B cell (primary cell): ENCODE measurements at regions not wholly inside any gene's neighbourhood (a gene's known extent, or its start where the extent isn't known, plus 50 kb on each side); places are given as distances from the start of the nearest gene placed in this dataset.

Experiments used
- ATAC-seq: fragments of 200-7000 bp; cut with Tn5 transposase; one replicate; pipeline ENCODE4 v1.10.0; 2021; ENCODE audit warnings: low read depth, mild to moderate bottlenecking, moderate number of reproducible peaks, moderate library complexity
- CTCF ChIA-PET: fragments of 350-600 bp; sonication (Branson Sonifier 250); formaldehyde crosslinking; loops from one replicate; lab custom pipeline; 2021; ENCODE audit warnings: antibody characterized with exemption, inconsistent platforms; lab: Charles Lee
- POLR2A ChIA-PET: fragments of 350-600 bp; sonication (Branson Sonifier 250); formaldehyde crosslinking; loops from one replicate; lab custom pipeline; 2021; ENCODE audit warnings: antibody characterized with exemption; lab: Charles Lee
- DNase-seq: peaks from one replicate; pipeline ENCODE4 v3.0.0; 2013
- H2AFZ ChIP-seq: 2 replicates; pipeline ENCODE4 v1.6.1; 2012; ENCODE audit warnings: mild to moderate bottlenecking, low read depth, low read length; ENCODE audit not compliant: insufficient read depth, poor library complexity, severe bottlenecking
- H3K27ac ChIP-seq, 2 donors: 1 replicate in 1 of 2; 2 replicates in 1 of 2; pipeline ENCODE4 v1.5.1; 2012 to 2013; ENCODE audit warnings: low read length in 2 of 2, mild to moderate bottlenecking in 2 of 2, moderate library complexity in 1 of 2
- H3K27me3 ChIP-seq, 4 experiments: fragments of 200-600 bp in 1 of 4; sonication (generic) in 1 of 4; replicated peaks in 1 of 4; 1 replicate in 2 of 4; 2 replicates in 2 of 4; pipeline versions ENCODE4 v1.6.1 to v1.7.0; 2013 to 2016; ENCODE audit warnings: low read length in 3 of 4, mild to moderate bottlenecking in 2 of 4, mixed read lengths in 1 of 4, moderate library complexity in 1 of 4; ENCODE audit not compliant: insufficient read depth in 4 of 4, control insufficient read depth in 3 of 4; ENCODE audit errors: control extremely low read depth in 1 of 4
- H3K36me3 ChIP-seq, 2 experiments: replicated peaks in 1 of 2; 1 replicate in 1 of 2; 2 replicates in 1 of 2; pipeline versions ENCODE4 v1.6.1 to v1.7.1; 2013; ENCODE audit warnings: low read length in 1 of 2; ENCODE audit not compliant: insufficient read depth in 2 of 2, control insufficient read depth in 1 of 2; ENCODE audit errors: control extremely low read depth in 1 of 2, extremely low read depth in 1 of 2
- H3K4me1 ChIP-seq, 2 donors: fragments of 200-600 bp in 1 of 2; sonication (generic) in 1 of 2; 1 replicate in 1 of 2; 2 replicates in 1 of 2; pipeline versions ENCODE4 v1.5.1 to v1.6.1; 2013 to 2017; ENCODE audit warnings: low read length in 2 of 2; ENCODE audit not compliant: control insufficient read depth in 2 of 2, insufficient read depth in 2 of 2
- H3K4me2 ChIP-seq: replicated peaks from 2 replicates; pipeline ENCODE3; 2012; ENCODE audit warnings: mild to moderate bottlenecking, low read depth, low read length; ENCODE audit not compliant: poor library complexity, severe bottlenecking
- H3K4me3 ChIP-seq, 5 experiments: fragments of 200-600 bp in 1 of 5; sonication (generic) in 1 of 5; 1 replicate in 3 of 5; 2 replicates in 2 of 5; pipeline versions ENCODE4 v1.5.1 to v1.7.0; 2011 to 2016; ENCODE audit warnings: low read length in 4 of 5, mild to moderate bottlenecking in 4 of 5, low read depth in 2 of 5, control low read depth in 1 of 5, moderate library complexity in 1 of 5; ENCODE audit not compliant: insufficient read depth in 1 of 5; ENCODE audit errors: control extremely low read depth in 1 of 5, extremely low read depth in 1 of 5
- H3K79me2 ChIP-seq: fragments of 200-600 bp; sonication (generic); one replicate; pipeline ENCODE4 v1.6.0; 2016; ENCODE audit warnings: low read length; ENCODE audit not compliant: control insufficient read depth, insufficient read depth
- H3K9ac ChIP-seq: fragments of 200-600 bp; sonication (generic); 2 replicates; pipeline ENCODE4 v1.6.1; 2017; ENCODE audit warnings: mild to moderate bottlenecking, low read length, moderate library complexity
- H3K9me3 ChIP-seq, 3 donors: one replicate each; pipeline versions ENCODE4 v1.6.1 to v1.7.1; 2013; ENCODE audit warnings: low read length in 2 of 3; ENCODE audit not compliant: control insufficient read depth in 2 of 3, insufficient read depth in 1 of 3; ENCODE audit errors: control extremely low read depth in 1 of 3
- H4K20me1 ChIP-seq: 2 replicates; pipeline ENCODE4 v1.6.0; 2012; ENCODE audit warnings: mild to moderate bottlenecking, low read length; ENCODE audit not compliant: insufficient read depth, control insufficient read depth, poor library complexity, severe bottlenecking
- H3K27ac Mint-ChIP-seq: one replicate; pipeline ENCODE4 v1.8.0; 2021; ENCODE audit warnings: mixed read lengths
- H3K27me3 Mint-ChIP-seq: one replicate; pipeline ENCODE4 v1.8.0; 2021; ENCODE audit warnings: mixed read lengths
- H3K4me1 Mint-ChIP-seq: one replicate; pipeline ENCODE4 v1.8.0; 2021; ENCODE audit warnings: mixed read lengths
- H3K4me3 Mint-ChIP-seq: one replicate; pipeline ENCODE4 v1.8.0; 2021; ENCODE audit warnings: mixed read lengths
- H3K9me3 Mint-ChIP-seq: one replicate; pipeline ENCODE4 v1.8.0; 2022; ENCODE audit warnings: mixed read lengths; ENCODE audit not compliant: insufficient read depth
- CTCF ChIP-seq: fragments of 200-600 bp; IDR thresholded peaks from one replicate; pipeline ENCODE4 v1.8.0; 2022; ENCODE audit warnings: antibody characterized with exemption, mild to moderate bottlenecking
- EZH2 ChIP-seq: IDR thresholded peaks from 2 replicates; pipeline ENCODE4 v1.6.1; 2012; ENCODE audit warnings: borderline replicate concordance, low read depth, mild to moderate bottlenecking, moderate library complexity, low read length; ENCODE audit not compliant: insufficient read depth, poor library complexity, severe bottlenecking
- WGBS: methylation state at CpG from one replicate; pipeline ENCODE4 v1.1.5; 2013; ENCODE audit warnings: missing lambda C conversion rate; ENCODE audit not compliant: insufficient coverage; 5-methylcytosine and 5-hydroxymethylcytosine counted together
- intact Hi-C: fragments of 100-400 bp; cut with micrococcal nuclease; formaldehyde crosslinking; loops from one replicate; pipeline ENCODE4 v1.10.0; 2022

- Mint-ChIP-seq H3K9me3 (no peaks in the 10 kb centered on the region), H3K27ac (no peak overlapping the region), H3K27me3 (no peaks in the 10 kb centered on the region), H3K4me1 (no peaks in the 10 kb centered on the region), H3K4me3 (no peak overlapping the region)
- no peak overlapping the region for H3K27ac ChIP-seq
- no peaks in the 10 kb centered on the region for H3K4me1 ChIP-seq
- H3K27me3 ChIP-seq: no peaks in the 10 kb centered on the region
- H3K4me2 ChIP-seq: no peak overlapping the region
- no peaks in the 10 kb centered on the region for H3K79me2 ChIP-seq
- CTCF ChIA-PET: no interaction called here
- POLR2A ChIA-PET: no interaction called here
- no peak overlapping the region for H3K4me3 ChIP-seq
- no peaks in the 10 kb centered on the region for H4K20me1 ChIP-seq
- H3K9me3 ChIP-seq: no peaks in the 10 kb centered on the region
- no peak overlapping the region for H2AFZ ChIP-seq
- H3K9ac ChIP-seq: no peak overlapping the region
- DNase-seq (no peak), ATAC-seq (no peak)
- TF ChIP-seq CTCF (no peak), EZH2 (no peak)
- H3K36me3 ChIP-seq: no peaks in the 10 kb centered on the region
- intact Hi-C loops: no loop called here
- no CpG with 5 or more reads among the region's 1 CpG for WGBS
Measured at GRCh38 chr3:36309092-36309491, 71.2 kb upstream of the STAC start.

- Mint-ChIP-seq H3K4me1 (no peaks in the 10 kb centered on the region), H3K27ac (no peak overlapping the region), H3K9me3 (peaks cover 2% of the 10 kb centered on the region), H3K27me3 (no peaks in the 10 kb centered on the region), H3K4me3 (no peak overlapping the region)
- no peaks in the 10 kb centered on the region for H3K4me1 ChIP-seq
- no peak overlapping the region for H3K27ac ChIP-seq
- H3K79me2 ChIP-seq: no peaks in the 10 kb centered on the region
- POLR2A ChIA-PET: no interaction called here
- no peak for TF ChIP-seq CTCF
- TF ChIP-seq EZH2: no peak
- intact Hi-C loops: no loop called here
- no peaks in the 10 kb centered on the region for H4K20me1 ChIP-seq
- no peak overlapping the region for H3K9ac ChIP-seq
- no peak overlapping the region for H2AFZ ChIP-seq
- no peak overlapping the region for H3K4me3 ChIP-seq
- CTCF ChIA-PET: no interaction called here
- H3K27me3 ChIP-seq: no peaks in the 10 kb centered on the region
- ATAC-seq (no peak), DNase-seq (no peak)
- H3K9me3 ChIP-seq: peaks cover 0 to 4% (median 0%) of the 10 kb centered on the region in 3 donors
- no peaks in the 10 kb centered on the region for H3K36me3 ChIP-seq
- no peak overlapping the region for H3K4me2 ChIP-seq
Measured at GRCh38 chr3:36312351-36312750, 68.0 kb upstream of the STAC start.
